Bone marrow (tissue), 2 donors: ENCODE measurements at regions not wholly inside any gene's neighbourhood (a gene's known extent, or its start where the extent isn't known, plus 50 kb on each side); places are given as distances from the start of the nearest gene placed in this dataset.

ENCODE experiments used
- DNase-seq, 2 donors: peaks; one replicate each; lab custom pipeline; 2025; lab: John Stamatoyannopoulos, UW

GRCh38 chr9:86531273-86531970 lies 177.2 kb upstream of the TUT7 start:
- no peak for DNase-seq

- DNase-seq = no peak
Observed at GRCh38 chr9:86529496-86530275, 175.5 kb upstream of the TUT7 start.

GRCh38 chr9:86526021-86526420 lies 171.8 kb upstream of the TUT7 start:
- no peak for DNase-seq

- DNase-seq = no peak
Observed at GRCh38 chr9:86525182-86525581, 171.0 kb upstream of the TUT7 start.

GRCh38 chr9:86521977-86522376 lies 167.8 kb upstream of the TUT7 start:
- DNase-seq = no peak

GRCh38 chr9:86521322-86521721 lies 167.1 kb upstream of the TUT7 start:
- DNase-seq = no peak

GRCh38 chr9:86519066-86519615 lies 164.9 kb upstream of the TUT7 start:
- DNase-seq = no peak

- no peak for DNase-seq
Observed at GRCh38 chr9:86517475-86517874, 163.3 kb upstream of the TUT7 start.

- no peak for DNase-seq
Observed at GRCh38 chr9:86516564-86516963, 162.4 kb upstream of the TUT7 start.

- DNase-seq = no peak
Observed at GRCh38 chr9:86515221-86515620, 161.0 kb upstream of the TUT7 start.

- no peak for DNase-seq
Observed at GRCh38 chr9:86513429-86513828, 159.2 kb upstream of the TUT7 start.

GRCh38 chr9:86512929-86513328 lies 158.7 kb upstream of the TUT7 start:
- no peak for DNase-seq

- DNase-seq = no peak
Observed at GRCh38 chr9:86511614-86512360, 157.6 kb upstream of the TUT7 start.

GRCh38 chr9:86508208-86508903 lies 154.1 kb upstream of the TUT7 start:
- DNase-seq = no peak

- no peak for DNase-seq
Observed at GRCh38 chr9:86507212-86507630, 153.0 kb upstream of the TUT7 start.

- no peak for DNase-seq
Observed at GRCh38 chr9:86503942-86504341, 149.7 kb upstream of the TUT7 start.

- DNase-seq = no peak
Observed at GRCh38 chr9:86503314-86503713, 149.1 kb upstream of the TUT7 start.

GRCh38 chr9:86500667-86501435 lies 146.6 kb upstream of the TUT7 start:
- DNase-seq = no peak

GRCh38 chr9:86500031-86500430 lies 145.8 kb upstream of the TUT7 start:
- DNase-seq = no peak

- no peak for DNase-seq
Observed at GRCh38 chr9:86494644-86495111, 140.5 kb upstream of the TUT7 start.
